WERI-Rb-1 (cell line): ENCODE measurements at regions not wholly inside any gene's neighbourhood (a gene's known extent, or its start where the extent isn't known, plus 50 kb on each side); places are given as distances from the start of the nearest gene placed in this dataset.

ENCODE experiments used
- DNase-seq: peaks from one replicate; pipeline ENCODE4 v3.0.0-alpha.2; 2020
- H3K27ac ChIP-seq: fragments of 250-450 bp; sonication (Bioruptor Pico); 2 replicates; pipeline ENCODE4 v1.5.1; 2020; ENCODE audit warnings: mild to moderate bottlenecking, moderate library complexity
- H3K27me3 ChIP-seq: fragments of 250-450 bp; sonication (Bioruptor Pico); 2 replicates; pipeline ENCODE4 v1.5.1; 2021; ENCODE audit warnings: mild to moderate bottlenecking, low read depth, moderate library complexity; ENCODE audit not compliant: insufficient read depth, severe bottlenecking
- H3K36me3 ChIP-seq: fragments of 250-450 bp; sonication (Bioruptor Pico); 2 replicates; pipeline ENCODE4 v1.5.1; 2020; ENCODE audit warnings: mild to moderate bottlenecking, moderate library complexity
- H3K4me3 ChIP-seq: 2 replicates; pipeline ENCODE4 v1.5.1; 2011; ENCODE audit warnings: low read depth, mild to moderate bottlenecking, control low read depth, low read length
- H3K9me3 ChIP-seq: fragments of 250-450 bp; sonication (Bioruptor Pico); 2 replicates; pipeline ENCODE4 v1.5.1; 2021; ENCODE audit warnings: mild to moderate bottlenecking, moderate library complexity; ENCODE audit not compliant: severe bottlenecking
- TF ChIP-seq, protein P1 (sequence below): IDR thresholded peaks from 2 replicates; pipeline ENCODE4 v1.5.1; 2011; ENCODE audit warnings: low read depth, mild to moderate bottlenecking, control low read depth, inconsistent platforms, low read length

DNA sequence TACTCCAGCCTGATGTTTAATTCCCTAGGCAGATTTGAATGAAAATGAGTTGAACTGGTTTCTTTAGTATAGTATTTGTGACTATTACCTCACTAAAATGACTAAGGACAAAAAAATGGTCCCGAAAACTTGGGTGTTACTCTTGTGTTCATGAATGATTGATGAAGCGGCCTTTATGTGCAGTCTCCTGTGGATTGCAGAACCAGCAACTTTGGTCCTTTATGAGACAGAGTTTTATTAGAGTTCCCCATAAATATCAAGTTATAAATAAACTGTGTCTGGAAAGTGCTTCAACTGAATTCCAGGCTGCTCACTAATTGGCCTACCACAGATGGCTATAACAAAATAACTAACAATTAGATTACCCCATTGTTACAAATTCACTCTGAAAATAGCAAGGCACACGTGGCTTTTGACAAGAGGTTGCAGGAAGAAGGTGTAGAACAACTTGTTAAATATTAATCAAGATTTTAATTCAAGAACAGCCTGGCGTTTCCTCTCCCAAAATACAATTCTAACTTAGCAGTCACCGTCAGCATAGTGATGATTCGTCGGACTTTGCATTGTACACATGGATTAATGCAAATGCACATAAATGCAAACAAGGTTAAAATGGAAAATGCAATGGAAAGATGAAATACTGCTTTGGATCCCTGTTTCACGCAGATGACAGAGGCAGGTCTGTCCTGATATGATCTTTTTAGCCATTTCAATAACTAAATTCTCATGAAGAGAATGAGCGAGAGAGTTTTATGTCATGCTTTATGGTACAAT is 567.3 kb upstream of the ZNF717 start:
- Histone ChIP-seq H3K27ac (no peak overlapping the region), H3K36me3 (no peaks in the 10 kb centered on the region), H3K9me3 (no peaks in the 10 kb centered on the region), H3K4me3 (no peak overlapping the region), H3K27me3 (no peaks in the 10 kb centered on the region)
- no peak for DNase-seq
- TF ChIP-seq, protein P1, sequence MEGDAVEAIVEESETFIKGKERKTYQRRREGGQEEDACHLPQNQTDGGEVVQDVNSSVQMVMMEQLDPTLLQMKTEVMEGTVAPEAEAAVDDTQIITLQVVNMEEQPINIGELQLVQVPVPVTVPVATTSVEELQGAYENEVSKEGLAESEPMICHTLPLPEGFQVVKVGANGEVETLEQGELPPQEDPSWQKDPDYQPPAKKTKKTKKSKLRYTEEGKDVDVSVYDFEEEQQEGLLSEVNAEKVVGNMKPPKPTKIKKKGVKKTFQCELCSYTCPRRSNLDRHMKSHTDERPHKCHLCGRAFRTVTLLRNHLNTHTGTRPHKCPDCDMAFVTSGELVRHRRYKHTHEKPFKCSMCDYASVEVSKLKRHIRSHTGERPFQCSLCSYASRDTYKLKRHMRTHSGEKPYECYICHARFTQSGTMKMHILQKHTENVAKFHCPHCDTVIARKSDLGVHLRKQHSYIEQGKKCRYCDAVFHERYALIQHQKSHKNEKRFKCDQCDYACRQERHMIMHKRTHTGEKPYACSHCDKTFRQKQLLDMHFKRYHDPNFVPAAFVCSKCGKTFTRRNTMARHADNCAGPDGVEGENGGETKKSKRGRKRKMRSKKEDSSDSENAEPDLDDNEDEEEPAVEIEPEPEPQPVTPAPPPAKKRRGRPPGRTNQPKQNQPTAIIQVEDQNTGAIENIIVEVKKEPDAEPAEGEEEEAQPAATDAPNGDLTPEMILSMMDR = no peak

DNA sequence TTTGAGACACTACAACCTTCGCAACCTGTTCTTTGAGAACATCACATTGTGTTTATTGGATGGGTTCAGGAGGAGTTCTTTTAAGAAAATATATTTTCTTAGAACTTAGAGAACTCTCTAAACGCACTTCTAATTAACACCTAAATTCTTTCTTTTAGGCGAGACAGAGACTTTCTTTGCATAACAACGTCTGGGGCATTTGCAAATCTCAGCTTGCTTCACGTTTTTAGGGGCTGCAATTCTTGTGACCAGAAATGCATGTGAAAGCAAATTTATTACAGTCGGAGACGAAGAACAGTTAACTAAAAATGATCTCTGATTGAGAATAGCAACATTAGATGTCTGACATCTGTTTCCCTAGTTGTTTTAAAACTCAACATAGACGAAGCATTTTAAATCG is 568.3 kb upstream of the ZNF717 start:
- TF ChIP-seq, protein P1 = no peak
- Histone ChIP-seq H3K4me3 (no peak overlapping the region), H3K27me3 (no peaks in the 10 kb centered on the region), H3K9me3 (no peaks in the 10 kb centered on the region), H3K36me3 (no peaks in the 10 kb centered on the region), H3K27ac (no peak overlapping the region)
- no peak for DNase-seq

DNA sequence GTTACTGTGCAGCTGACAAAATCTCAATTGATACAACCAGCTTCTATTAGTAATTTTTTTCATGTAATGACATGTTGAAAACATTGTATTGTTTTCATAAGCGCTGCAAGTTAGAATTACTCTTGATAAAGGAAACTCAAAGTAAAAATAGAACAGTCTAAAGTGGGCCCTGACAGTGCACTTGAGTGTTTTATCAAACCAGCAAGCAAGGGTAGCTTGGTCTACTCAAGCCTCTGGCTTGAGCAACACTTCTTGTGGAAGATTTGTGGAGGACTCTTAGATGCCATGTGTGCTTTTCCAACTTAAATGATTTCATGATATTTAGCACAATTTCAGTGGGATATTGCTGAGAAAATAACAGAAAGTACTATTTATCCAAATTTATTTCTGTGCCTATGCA is 575.7 kb upstream of the ZNF717 start:
- Histone ChIP-seq H3K36me3 (no peaks in the 10 kb centered on the region), H3K27me3 (no peaks in the 10 kb centered on the region), H3K27ac (no peak overlapping the region), H3K9me3 (no peaks in the 10 kb centered on the region), H3K4me3 (no peak overlapping the region)
- TF ChIP-seq, protein P1 = no peak
- no peak for DNase-seq

DNA sequence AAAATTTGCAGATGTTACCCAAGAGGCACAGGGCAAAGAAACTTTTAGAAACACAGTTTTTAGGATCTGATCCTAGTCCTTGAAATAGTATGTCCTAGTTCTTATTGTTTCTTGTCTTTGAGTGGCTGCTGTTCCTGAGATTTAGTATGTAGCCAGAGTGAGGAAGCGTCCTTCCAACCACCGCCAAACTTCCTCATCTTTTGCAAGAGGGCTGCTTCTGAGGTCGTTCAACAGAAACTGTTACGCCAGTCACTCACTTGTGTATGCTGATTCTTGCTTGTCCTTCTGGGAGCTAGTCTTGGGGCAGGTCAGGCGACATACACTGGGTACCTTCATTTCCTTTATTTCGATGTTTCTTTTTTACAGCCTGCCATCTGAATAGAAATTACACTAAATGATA is 577.3 kb upstream of the ZNF717 start:
- no peak for DNase-seq
- Histone ChIP-seq H3K27ac (no peak overlapping the region), H3K27me3 (no peaks in the 10 kb centered on the region), H3K9me3 (no peaks in the 10 kb centered on the region), H3K4me3 (no peak overlapping the region), H3K36me3 (no peaks in the 10 kb centered on the region)
- TF ChIP-seq, protein P1 = no peak

DNA sequence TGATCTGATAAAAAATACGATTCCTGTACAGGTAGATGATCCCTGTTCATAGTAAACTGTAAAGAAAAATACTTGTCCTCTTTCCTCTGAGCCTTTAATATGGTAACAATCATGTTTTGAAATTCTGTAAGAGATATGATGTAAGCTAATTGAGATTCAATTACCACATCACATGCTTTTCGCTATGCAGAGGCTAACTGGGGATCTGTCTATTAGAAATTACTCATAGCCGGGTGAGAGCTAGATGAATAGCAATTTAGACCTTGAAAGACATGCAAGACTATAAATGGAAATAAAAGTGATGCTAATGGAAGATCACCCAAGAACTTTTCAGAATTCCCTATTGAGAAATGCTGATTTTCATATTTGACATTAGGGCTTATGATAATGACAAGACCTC is 579.9 kb upstream of the ZNF717 start:
- TF ChIP-seq, protein P1 = no peak
- DNase-seq = no peak
- no peaks in the 10 kb centered on the region for H3K9me3 ChIP-seq

DNA sequence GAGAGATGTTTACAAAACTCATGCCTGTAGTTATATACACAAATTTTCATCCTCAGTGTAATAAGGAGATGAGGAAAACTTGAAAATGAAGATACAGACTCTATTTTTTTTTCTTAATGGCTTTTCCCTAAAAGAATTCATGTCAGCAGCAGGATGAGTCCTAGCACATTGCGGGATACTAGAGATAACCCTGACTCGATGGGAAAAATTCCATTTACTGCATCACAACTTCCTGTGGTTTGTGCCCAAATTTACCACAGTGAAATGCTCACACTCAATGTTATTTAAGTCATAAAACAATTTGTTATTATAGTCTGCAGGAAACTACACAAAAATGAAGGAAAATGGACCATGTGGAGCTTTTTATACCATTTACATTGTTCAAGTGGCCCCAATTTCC is 581.9 kb upstream of the ZNF717 start:
- no peaks in the 10 kb centered on the region for H3K9me3 ChIP-seq
- no peak overlapping the region for H3K27ac ChIP-seq
- no peak for DNase-seq
- TF ChIP-seq, protein P1 = no peak
- no peaks in the 10 kb centered on the region for H3K27me3 ChIP-seq
- no peak overlapping the region for H3K4me3 ChIP-seq
- no peaks in the 10 kb centered on the region for H3K36me3 ChIP-seq

More for the DNA sequence above, 579.9 kb upstream of the ZNF717 start:
- Histone ChIP-seq H3K27me3 (no peaks in the 10 kb centered on the region), H3K4me3 (no peak overlapping the region), H3K27ac (no peak overlapping the region), H3K36me3 (no peaks in the 10 kb centered on the region)
